B cell (primary cell): ENCODE measurements at regions not wholly inside any gene's neighbourhood (a gene's known extent, or its start where the extent isn't known, plus 50 kb on each side); places are given as distances from the start of the nearest gene placed in this dataset.
"Not testable (repeated sequence)": the region's sequence is repeated elsewhere in the genome, so short reads cannot be mapped to it uniquely, and the experiment has no call there.

Experiments
- CTCF ChIP-seq: fragments of 200-600 bp; IDR thresholded peaks from one replicate; pipeline ENCODE4 v1.8.0; 2022; ENCODE audit warnings: antibody characterized with exemption, mild to moderate bottlenecking
- EZH2 ChIP-seq: IDR thresholded peaks from 2 replicates; pipeline ENCODE4 v1.6.1; 2012; ENCODE audit warnings: borderline replicate concordance, low read depth, mild to moderate bottlenecking, moderate library complexity, low read length; ENCODE audit not compliant: insufficient read depth, poor library complexity, severe bottlenecking

GRCh38 chr2:90047776-90048175 lies 1356.3 kb downstream of the RPIA start:
- TF ChIP-seq CTCF, EZH2: not testable (repeated sequence)
